Endothelial cell of umbilical vein (primary cell): ENCODE measurements at regions not wholly inside any gene's neighbourhood (a gene's known extent, or its start where the extent isn't known, plus 50 kb on each side); places are given as distances from the start of the nearest gene placed in this dataset.
"Not testable (repeated sequence)": the region's sequence is repeated elsewhere in the genome, so short reads cannot be mapped to it uniquely, and the experiment has no call there.

Experiments
- BruUV-seq: library from RNA; stranded (reverse); fragments of 400-500 nt; replicated peaks from 2 replicates; lab custom pipeline; 2021; lab: Mats Ljungman, UMichigan
- CTCF ChIA-PET: fragments of 300-600, 350-600 bp; sonication (Branson Sonifier 250); formaldehyde crosslinking; loops from one replicate; lab custom pipeline; 2021; ENCODE audit warnings: antibody characterized with exemption, inconsistent platforms; lab: Charles Lee
- POLR2A ChIA-PET: fragments of 300-600, 350-600 bp; sonication (Branson Sonifier 250); formaldehyde crosslinking; loops from one replicate; lab custom pipeline; 2021; ENCODE audit warnings: antibody characterized with exemption, inconsistent platforms; lab: Charles Lee
- DNase-seq: peaks from one replicate; pipeline ENCODE4 v3.0.0-alpha.2; 2011; ENCODE audit warnings: low read depth, low spot score
- FAIRE-seq: peaks from 2 replicates; lab custom pipeline; 2011; peaks lifted over from hg19 to GRCh38; lab: Jason Lieb, UNC
- H2AFZ ChIP-seq: 2 replicates; pipeline ENCODE4 v1.6.0; 2012; ENCODE audit warnings: low read depth, low read length, control low read depth, inconsistent platforms
- H3K27ac ChIP-seq: 2 replicates; pipeline ENCODE4 v1.5.1; 2011; ENCODE audit warnings: low read depth, mild to moderate bottlenecking, control low read depth, low read length, moderate library complexity; ENCODE audit not compliant: insufficient read depth
- H3K27me3 ChIP-seq, 2 experiments: 2 replicates each; pipeline versions ENCODE4 v1.6.0 to v1.6.1; 2011; ENCODE audit warnings: low read length in 2 of 2, mixed read lengths in 1 of 2; ENCODE audit not compliant: control insufficient read depth in 2 of 2, insufficient read depth in 2 of 2
- H3K36me3 ChIP-seq, 2 experiments: 2 replicates in 1 of 2; 3 replicates in 1 of 2; pipeline ENCODE4 v1.5.1; 2011; ENCODE audit warnings: low read length in 2 of 2, mild to moderate bottlenecking in 1 of 2, moderate library complexity in 1 of 2; ENCODE audit not compliant: control insufficient read depth in 2 of 2, insufficient read depth in 2 of 2; ENCODE audit errors: extremely low read depth in 1 of 2
- H3K4me1 ChIP-seq: 3 replicates; pipeline ENCODE4 v1.5.1; 2011; ENCODE audit warnings: mild to moderate bottlenecking, low read length; ENCODE audit not compliant: control insufficient read depth, insufficient read depth; ENCODE audit errors: extremely low read depth
- H3K4me2 ChIP-seq: 2 replicates; pipeline ENCODE4 v1.6.1; 2011; ENCODE audit warnings: low read length, control low read depth, mixed read lengths; ENCODE audit not compliant: insufficient read depth
- H3K4me3 ChIP-seq, 3 experiments: fragments of 200-600 bp in 1 of 3; sonication (generic), shearing (Covaris generic) in 1 of 3; replicated peaks in 1 of 3; 2 replicates each; pipeline ENCODE4 v1.5.1; 2011 to 2016; ENCODE audit warnings: control low read depth in 3 of 3, low read length in 3 of 3, mild to moderate bottlenecking in 2 of 3, inconsistent platforms in 1 of 3, low read depth in 1 of 3, moderate library complexity in 1 of 3; ENCODE audit not compliant: insufficient read depth in 1 of 3
- H3K79me2 ChIP-seq: 2 replicates; pipeline ENCODE4 v1.6.0; 2012; ENCODE audit warnings: low read length, inconsistent platforms; ENCODE audit not compliant: control insufficient read depth, insufficient read depth
- H3K9ac ChIP-seq: replicated peaks from 2 replicates; pipeline ENCODE3; 2011; ENCODE audit warnings: low read length, control low read depth; ENCODE audit not compliant: insufficient read depth; ENCODE audit errors: extremely low read depth
- H3K9me1 ChIP-seq: replicated peaks from 3 replicates; pipeline ENCODE4 v1.6.0; 2011; ENCODE audit warnings: mild to moderate bottlenecking, low read length; ENCODE audit not compliant: control insufficient read depth, insufficient read depth; ENCODE audit errors: extremely low read depth
- H3K9me3 ChIP-seq: replicated peaks from 2 replicates; pipeline ENCODE4 v1.5.1; 2012; ENCODE audit warnings: low read length, inconsistent platforms; ENCODE audit not compliant: control insufficient read depth, insufficient read depth
- H4K20me1 ChIP-seq: replicated peaks from 2 replicates; pipeline ENCODE3; 2011; ENCODE audit warnings: mild to moderate bottlenecking, low read length; ENCODE audit not compliant: control insufficient read depth, insufficient read depth; ENCODE audit errors: extremely low read depth
- EZH2 ChIP-seq: IDR thresholded peaks from 2 replicates; pipeline ENCODE4 v1.6.1; 2012; ENCODE audit warnings: borderline replicate concordance, low read depth, mild to moderate bottlenecking, moderate library complexity, low read length, inconsistent platforms; ENCODE audit not compliant: severe bottlenecking
- FOS ChIP-seq: IDR thresholded peaks from 2 replicates; pipeline ENCODE4 v1.6.1; 2011; ENCODE audit warnings: mild to moderate bottlenecking, low read length, moderate library complexity, borderline replicate concordance; ENCODE audit not compliant: insufficient read depth
- GATA2 ChIP-seq: IDR thresholded peaks from 2 replicates; pipeline ENCODE4 v1.7.0; 2011; ENCODE audit warnings: low read depth, mild to moderate bottlenecking, moderate library complexity, mixed read lengths, low read length; ENCODE audit not compliant: insufficient read length, insufficient read depth
- JUN ChIP-seq: IDR thresholded peaks from 2 replicates; pipeline ENCODE4 v1.6.1; 2011; ENCODE audit warnings: borderline replicate concordance, low read depth; ENCODE audit not compliant: insufficient read length, insufficient read depth
- MYC ChIP-seq: IDR thresholded peaks from one replicate; pipeline ENCODE4 v1.6.1; 2011; ENCODE audit warnings: mild to moderate bottlenecking, low read depth, low read length
- POLR2A ChIP-seq: IDR thresholded peaks from 2 replicates; pipeline ENCODE4 v1.6.1; 2012; ENCODE audit warnings: low read depth, mild to moderate bottlenecking, control low read depth, low read length
- POLR2AphosphoS5 ChIP-seq: IDR thresholded peaks from 2 replicates; pipeline ENCODE4 v1.6.1; 2012; ENCODE audit warnings: low read depth, mild to moderate bottlenecking, control low read depth, low read length, moderate library complexity; ENCODE audit not compliant: insufficient read depth
- dilution Hi-C: fragments of 300-500 bp; cut with MboI; formaldehyde crosslinking; loops from one replicate; pipeline ENCODE4 v1.15.0; 2019; ENCODE audit warnings: low sequenced_read_pairs; ENCODE audit not compliant: extremely low pct_ligation_motif_present
- intact Hi-C: fragments of 100-400 bp; cut with micrococcal nuclease; formaldehyde crosslinking; loops from one replicate; pipeline ENCODE4 v1.10.0; 2022
- TF ChIP-seq, protein P1 (sequence below): IDR thresholded peaks from 2 replicates; pipeline ENCODE4 v1.6.1; 2011; ENCODE audit not compliant: insufficient read depth, insufficient read length
- TF ChIP-seq, protein P2 (sequence below), 2 donors: IDR thresholded peaks; 1 replicate in 1 of 2; 2 replicates in 1 of 2; pipeline ENCODE4 v1.5.1; 2011; ENCODE audit warnings: low read length in 2 of 2, mild to moderate bottlenecking in 2 of 2, moderate library complexity in 2 of 2, control low read depth in 1 of 2, inconsistent platforms in 1 of 2, low read depth in 1 of 2; ENCODE audit not compliant: insufficient read depth in 1 of 2; ENCODE audit errors: extremely low read depth in 1 of 2

DNA sequence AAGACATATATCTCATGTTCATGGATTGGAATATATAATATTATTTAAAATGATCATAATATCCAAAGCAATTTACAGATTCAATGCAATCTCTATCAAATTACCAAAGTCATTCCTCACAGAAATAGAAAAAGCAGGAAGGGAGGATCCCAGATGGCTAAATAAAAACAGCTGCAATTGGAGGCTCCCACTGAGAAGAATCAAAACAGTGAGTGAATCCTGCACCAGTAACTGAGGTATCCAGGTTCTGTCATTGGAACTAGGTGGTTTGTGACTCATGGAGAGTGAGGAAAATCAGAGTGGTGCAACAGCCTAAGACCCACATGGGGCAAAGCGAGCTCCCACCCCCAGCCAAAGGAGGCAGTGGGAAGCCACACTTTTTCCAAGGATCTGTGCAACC, 128.4 kb downstream of the MTERF1 start:
- no peak overlapping the region for H3K4me2 ChIP-seq
- H3K27me3 ChIP-seq, result peaks cover 0 to 3% of the 10 kb centered on the region in 2 experiments
- no peak overlapping the region for H3K4me3 ChIP-seq
- no peaks in the 10 kb centered on the region for H3K9me3 ChIP-seq
- no peak overlapping the region for H3K27ac ChIP-seq
- dilution Hi-C loops, result no loop called here
- intact Hi-C loops, result loop anchor here (10.0 kb wide), 1 partner anchor 57 kb away; no protein-coding TSS in a partner anchor
- no peak for FAIRE-seq
- POLR2A ChIA-PET, result no interaction called here
- no peak overlapping the region for H3K9ac ChIP-seq
- H3K36me3 ChIP-seq, result no peaks in the 10 kb centered on the region
- H3K9me1 ChIP-seq, result no peaks in the 10 kb centered on the region
- H3K79me2 ChIP-seq, result no peaks in the 10 kb centered on the region
- CTCF ChIA-PET, result interaction anchor here (1.2 kb wide), 1 partner anchor 10 kb away, joined by 4 read pairs; no protein-coding TSS in a partner anchor
- H2AFZ ChIP-seq, result no peak overlapping the region
- no TSS peak for BruUV-seq
- H3K4me1 ChIP-seq, result no peaks in the 10 kb centered on the region
- no peak for DNase-seq
- H4K20me1 ChIP-seq, result no peaks in the 10 kb centered on the region
- TF ChIP-seq, protein P1, sequence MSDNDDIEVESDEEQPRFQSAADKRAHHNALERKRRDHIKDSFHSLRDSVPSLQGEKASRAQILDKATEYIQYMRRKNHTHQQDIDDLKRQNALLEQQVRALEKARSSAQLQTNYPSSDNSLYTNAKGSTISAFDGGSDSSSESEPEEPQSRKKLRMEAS, result no peak
- TF ChIP-seq EZH2 (no peak), JUN (no peak), POLR2AphosphoS5 (no peak), FOS (no peak), POLR2A (no peak), GATA2 (no peak), MYC (no peak)
- TF ChIP-seq, protein P2, sequence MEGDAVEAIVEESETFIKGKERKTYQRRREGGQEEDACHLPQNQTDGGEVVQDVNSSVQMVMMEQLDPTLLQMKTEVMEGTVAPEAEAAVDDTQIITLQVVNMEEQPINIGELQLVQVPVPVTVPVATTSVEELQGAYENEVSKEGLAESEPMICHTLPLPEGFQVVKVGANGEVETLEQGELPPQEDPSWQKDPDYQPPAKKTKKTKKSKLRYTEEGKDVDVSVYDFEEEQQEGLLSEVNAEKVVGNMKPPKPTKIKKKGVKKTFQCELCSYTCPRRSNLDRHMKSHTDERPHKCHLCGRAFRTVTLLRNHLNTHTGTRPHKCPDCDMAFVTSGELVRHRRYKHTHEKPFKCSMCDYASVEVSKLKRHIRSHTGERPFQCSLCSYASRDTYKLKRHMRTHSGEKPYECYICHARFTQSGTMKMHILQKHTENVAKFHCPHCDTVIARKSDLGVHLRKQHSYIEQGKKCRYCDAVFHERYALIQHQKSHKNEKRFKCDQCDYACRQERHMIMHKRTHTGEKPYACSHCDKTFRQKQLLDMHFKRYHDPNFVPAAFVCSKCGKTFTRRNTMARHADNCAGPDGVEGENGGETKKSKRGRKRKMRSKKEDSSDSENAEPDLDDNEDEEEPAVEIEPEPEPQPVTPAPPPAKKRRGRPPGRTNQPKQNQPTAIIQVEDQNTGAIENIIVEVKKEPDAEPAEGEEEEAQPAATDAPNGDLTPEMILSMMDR (IDR thresholded peaks at IDR 0.05; ENCODE audit: extremely low read depth in 1 of 2, insufficient read depth in 1 of 2, low read depth in 1 of 2, low read length in 2 of 2), result no peak

DNA sequence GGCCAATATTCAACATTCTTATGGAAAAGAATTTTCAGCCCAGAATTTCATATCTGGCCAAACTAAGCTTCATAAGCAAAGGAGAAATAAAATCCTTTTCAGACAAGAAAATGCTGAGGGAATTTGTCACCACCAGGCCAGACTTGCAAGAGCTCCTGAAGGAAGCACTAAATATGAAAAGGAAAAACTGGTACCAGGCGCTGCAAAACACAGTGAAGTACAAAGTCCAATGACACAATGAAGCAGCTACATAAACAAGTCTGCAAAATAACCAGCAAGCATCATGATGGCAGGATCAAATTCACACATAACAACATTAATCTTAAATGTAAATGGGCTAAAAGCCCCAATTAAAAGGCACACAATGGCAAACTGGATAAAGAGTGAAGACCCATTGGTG, 126.2 kb downstream of the MTERF1 start:
- H4K20me1 ChIP-seq, POLR2A ChIA-PET, H3K27me3 ChIP-seq, H3K79me2 ChIP-seq, H3K4me2 ChIP-seq, dilution Hi-C loops, DNase-seq, H3K9me3 ChIP-seq, H3K36me3 ChIP-seq, H2AFZ ChIP-seq, FAIRE-seq, H3K4me1 ChIP-seq, H3K4me3 ChIP-seq, H3K9me1 ChIP-seq, H3K27ac ChIP-seq, H3K9ac ChIP-seq, BruUV-seq: not testable (repeated sequence)
- CTCF ChIA-PET, result interaction anchor here (1.2 kb wide), 1 partner anchor 9 kb away, joined by 3 read pairs; no protein-coding TSS in a partner anchor
- intact Hi-C loops, result loop anchor here (10.0 kb wide), 1 partner anchor 59 kb away; no protein-coding TSS in a partner anchor

DNA sequence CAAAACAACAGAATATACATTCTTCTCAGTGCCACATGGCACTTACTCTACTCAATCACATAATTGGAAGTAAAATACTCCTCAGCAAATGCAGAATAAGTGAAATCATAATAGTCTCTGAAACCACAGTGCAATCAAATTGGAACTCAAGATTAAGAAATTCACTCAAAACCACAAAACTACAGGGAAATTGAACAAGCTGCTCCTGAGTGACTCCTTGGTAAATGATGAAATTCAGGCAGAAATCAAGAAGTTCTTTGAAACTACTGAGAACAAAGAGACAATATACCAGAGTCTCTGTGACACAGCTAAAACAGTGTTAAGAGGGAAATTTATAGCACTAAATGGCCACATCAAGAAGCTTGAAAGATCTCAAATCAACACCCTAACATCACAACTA, 125.4 kb downstream of the MTERF1 start:
- H3K4me1 ChIP-seq, H4K20me1 ChIP-seq, H3K4me2 ChIP-seq, CTCF ChIA-PET, BruUV-seq, POLR2A ChIA-PET, H3K9ac ChIP-seq, H3K27me3 ChIP-seq, H3K79me2 ChIP-seq, H3K27ac ChIP-seq, H3K36me3 ChIP-seq, H2AFZ ChIP-seq, dilution Hi-C loops, DNase-seq, FAIRE-seq, H3K4me3 ChIP-seq, H3K9me3 ChIP-seq, H3K9me1 ChIP-seq: not testable (repeated sequence)
- intact Hi-C loops, result loop anchor here (10.0 kb wide), 1 partner anchor 60 kb away; no protein-coding TSS in a partner anchor
